Kidney (tissue), 13 donors: ENCODE measurements at regions not wholly inside any gene's neighbourhood (a gene's known extent, or its start where the extent isn't known, plus 50 kb on each side); places are given as distances from the start of the nearest gene placed in this dataset.

ENCODE experiments used
- DNase-seq, 5 donors: peaks; one replicate each; pipeline ENCODE4 v3.0.0-alpha.2; 2013 to 2020
- FAIRE-seq: peaks from 2 replicates; lab custom pipeline; 2012; peaks lifted over from hg19 to GRCh38; lab: Jason Lieb, UNC
- H3K27ac ChIP-seq, 2 donors: one replicate each; pipeline ENCODE4 v1.7.0; 2013; ENCODE audit warnings: low read depth in 2 of 2, low read length in 2 of 2, inconsistent platforms in 1 of 2
- H3K27me3 ChIP-seq: one replicate; pipeline ENCODE4 v1.7.1; 2013; ENCODE audit warnings: low read length, inconsistent platforms; ENCODE audit not compliant: control insufficient read depth, insufficient read depth
- H3K36me3 ChIP-seq, 3 donors: one replicate each; pipeline versions ENCODE4 v1.7.0 to v1.7.1; 2013; ENCODE audit warnings: low read length in 3 of 3, control low read depth in 1 of 3, inconsistent platforms in 1 of 3; ENCODE audit not compliant: insufficient read depth in 3 of 3, control insufficient read depth in 2 of 3
- H3K4me1 ChIP-seq, 3 donors: one replicate each; pipeline versions ENCODE4 v1.7.0 to v1.7.1; 2013; ENCODE audit warnings: low read length in 3 of 3, inconsistent platforms in 1 of 3, low read depth in 1 of 3; ENCODE audit not compliant: control insufficient read depth in 2 of 3, insufficient read depth in 2 of 3
- H3K4me3 ChIP-seq, 3 donors: one replicate each; pipeline versions ENCODE4 v1.7.0 to v1.8.1; 2013; ENCODE audit warnings: low read length in 3 of 3, control low read depth in 1 of 3, inconsistent platforms in 1 of 3
- H3K9ac ChIP-seq, 3 donors: one replicate each; pipeline versions ENCODE4 v1.7.0 to v1.7.1; 2013; ENCODE audit warnings: low read length in 3 of 3, control low read depth in 1 of 3, inconsistent platforms in 1 of 3
- H3K9me3 ChIP-seq, 3 donors: one replicate each; pipeline versions ENCODE4 v1.7.0 to v1.7.1; 2013; ENCODE audit warnings: low read length in 3 of 3, control low read depth in 1 of 3, inconsistent platforms in 1 of 3; ENCODE audit not compliant: control insufficient read depth in 2 of 3, insufficient read depth in 1 of 3
- intact Hi-C: fragments of 100-400 bp; cut with DNase I; formaldehyde crosslinking; loops from one replicate; pipeline ENCODE4 v1.11.1; 2022
- TF ChIP-seq, protein P1 (sequence below): IDR thresholded peaks from 3 replicates; pipeline ENCODE4 v1.5.1; 2012; ENCODE audit warnings: mild to moderate bottlenecking, moderate library complexity, borderline replicate concordance; ENCODE audit not compliant: insufficient read depth; ENCODE audit errors: extremely low read depth
- donor health status: control.
- donor health status: control.
- donor health status: control.
- donor health status: control.
- donor health status: control.
- donor health status: DM: yes; HTN: yes; CAD: no.
- donor health status: Normal renal cell carcinoma (clear cell type).

DNA sequence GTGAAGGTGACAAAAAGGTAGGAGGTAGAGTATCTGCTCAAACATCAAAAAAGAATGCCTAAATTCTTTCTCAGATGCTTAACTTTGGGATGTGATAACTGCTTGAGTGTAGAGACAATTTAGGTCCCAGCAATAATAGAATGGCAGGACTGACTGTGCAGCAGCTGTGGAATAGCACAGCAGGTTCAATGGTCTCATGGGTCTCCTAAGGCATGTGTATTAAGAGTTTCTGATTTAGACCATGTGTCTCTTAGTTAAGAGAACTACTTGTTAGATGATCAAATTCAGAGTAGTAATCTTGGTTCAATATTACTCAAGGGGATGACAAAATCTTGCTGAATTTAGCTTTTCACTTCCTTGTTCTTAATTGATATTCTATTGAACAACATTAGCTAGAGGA is 72.0 kb downstream of the ALX1 start:
- Histone ChIP-seq H3K9ac (no peak overlapping the region), H3K9me3 (no peaks in the 10 kb centered on the region), H3K4me3 (no peak overlapping the region), H3K27ac (no peak overlapping the region), H3K27me3 (no peaks in the 10 kb centered on the region), H3K36me3 (no peaks in the 10 kb centered on the region), H3K4me1 (no peaks in the 10 kb centered on the region)
- FAIRE-seq (no peak), DNase-seq (no peak)
- intact Hi-C loops = no loop called here
- TF ChIP-seq, protein P1, sequence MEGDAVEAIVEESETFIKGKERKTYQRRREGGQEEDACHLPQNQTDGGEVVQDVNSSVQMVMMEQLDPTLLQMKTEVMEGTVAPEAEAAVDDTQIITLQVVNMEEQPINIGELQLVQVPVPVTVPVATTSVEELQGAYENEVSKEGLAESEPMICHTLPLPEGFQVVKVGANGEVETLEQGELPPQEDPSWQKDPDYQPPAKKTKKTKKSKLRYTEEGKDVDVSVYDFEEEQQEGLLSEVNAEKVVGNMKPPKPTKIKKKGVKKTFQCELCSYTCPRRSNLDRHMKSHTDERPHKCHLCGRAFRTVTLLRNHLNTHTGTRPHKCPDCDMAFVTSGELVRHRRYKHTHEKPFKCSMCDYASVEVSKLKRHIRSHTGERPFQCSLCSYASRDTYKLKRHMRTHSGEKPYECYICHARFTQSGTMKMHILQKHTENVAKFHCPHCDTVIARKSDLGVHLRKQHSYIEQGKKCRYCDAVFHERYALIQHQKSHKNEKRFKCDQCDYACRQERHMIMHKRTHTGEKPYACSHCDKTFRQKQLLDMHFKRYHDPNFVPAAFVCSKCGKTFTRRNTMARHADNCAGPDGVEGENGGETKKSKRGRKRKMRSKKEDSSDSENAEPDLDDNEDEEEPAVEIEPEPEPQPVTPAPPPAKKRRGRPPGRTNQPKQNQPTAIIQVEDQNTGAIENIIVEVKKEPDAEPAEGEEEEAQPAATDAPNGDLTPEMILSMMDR = no peak

DNA sequence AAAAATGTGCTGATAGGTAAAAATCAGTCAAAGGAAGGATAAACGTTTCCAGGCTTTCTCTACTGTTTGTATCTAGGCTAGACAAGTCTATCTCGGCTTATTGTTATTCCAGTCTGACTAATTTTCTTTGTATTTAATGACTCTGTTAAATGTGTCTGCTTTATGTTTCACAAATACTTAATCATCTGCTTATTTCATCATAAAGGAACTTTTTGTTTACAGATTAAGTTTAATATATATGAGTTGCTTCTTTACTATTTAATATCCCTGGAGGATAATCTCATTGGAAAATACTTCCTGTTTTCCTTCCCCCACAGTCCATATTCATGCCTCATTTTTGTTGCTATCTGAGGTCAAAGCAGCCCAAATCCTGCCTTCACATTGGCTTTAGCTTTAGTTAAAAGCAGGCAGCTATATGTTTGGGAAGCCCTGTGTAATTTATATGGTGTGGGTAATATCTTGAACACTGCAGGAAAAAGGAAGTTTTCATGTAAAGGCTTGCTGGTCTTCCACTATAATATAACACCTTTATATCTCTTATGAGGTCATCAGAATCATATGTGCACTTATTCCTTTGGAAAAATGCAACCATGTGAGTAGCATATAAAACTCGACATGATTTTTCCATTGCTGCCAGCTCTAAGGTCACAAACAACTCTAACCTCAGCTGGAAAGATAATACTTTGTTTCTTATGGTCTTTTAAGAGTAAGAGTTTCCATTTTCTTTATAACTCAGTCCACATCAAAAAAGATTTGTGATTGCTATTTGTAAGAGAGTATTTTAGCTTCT is 76.8 kb downstream of the ALX1 start:
- intact Hi-C loops = no loop called here
- Histone ChIP-seq H3K36me3 (no peaks in the 10 kb centered on the region), H3K4me3 (no peak overlapping the region), H3K27ac (no peak overlapping the region), H3K9me3 (no peaks in the 10 kb centered on the region), H3K9ac (no peak overlapping the region), H3K27me3 (no peaks in the 10 kb centered on the region), H3K4me1 (no peaks in the 10 kb centered on the region)
- no peak for FAIRE-seq
- TF ChIP-seq, protein P1 = no peak
- no peak for DNase-seq

DNA sequence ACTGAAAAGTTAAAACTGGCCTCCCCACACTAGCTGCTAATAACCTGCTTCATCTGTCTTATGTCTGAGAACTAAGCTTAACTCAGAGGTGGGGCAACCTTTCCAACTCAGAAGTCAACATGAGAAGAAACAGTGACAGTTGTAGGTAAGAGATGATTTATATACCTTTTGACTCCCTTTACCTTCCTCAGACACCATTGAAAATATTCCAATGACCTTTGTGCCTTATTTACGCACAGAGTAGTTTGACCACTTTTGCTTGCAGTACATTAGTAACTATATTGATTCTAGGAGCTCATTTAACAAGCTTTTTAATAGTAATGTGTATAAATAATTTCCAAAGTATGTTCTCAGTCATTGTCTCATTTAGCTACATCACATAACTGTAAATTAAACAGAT is 77.6 kb downstream of the ALX1 start:
- Histone ChIP-seq H3K27ac (no peak overlapping the region), H3K9me3 (no peaks in the 10 kb centered on the region), H3K27me3 (no peaks in the 10 kb centered on the region), H3K36me3 (no peaks in the 10 kb centered on the region), H3K4me1 (no peaks in the 10 kb centered on the region), H3K4me3 (no peak overlapping the region), H3K9ac (no peak overlapping the region)
- TF ChIP-seq, protein P1 = no peak
- FAIRE-seq = no peak
- no peak for DNase-seq
- intact Hi-C loops = no loop called here
